Endometrial microvascular endothelial cells (primary cell): ENCODE measurements at regions not wholly inside any gene's neighbourhood (a gene's known extent, or its start where the extent isn't known, plus 50 kb on each side); places are given as distances from the start of the nearest gene placed in this dataset.
"Not testable (repeated sequence)": the region's sequence is repeated elsewhere in the genome, so short reads cannot be mapped to it uniquely, and the experiment has no call there.

Source experiments
- in situ Hi-C: cut with HindIII; loops from 2 replicates; pipeline ENCODE4 v1.10.0; 2017; ENCODE audit warnings: low sequenced_read_pairs, low pct_unique_long_range_greater_than_20kb; ENCODE audit errors: inconsistent ontology term

GRCh38 chr5:163832155-163832554, 326.7 kb downstream of the MAT2B start:
- in situ Hi-C loops, result no loop called here

GRCh38 chr5:163838738-163839137, 333.3 kb downstream of the MAT2B start:
- in situ Hi-C loops, result no loop called here

- in situ Hi-C loops, result no loop called here
Observed at GRCh38 chr5:163846512-163846911, 341.1 kb downstream of the MAT2B start.

- in situ Hi-C loops, result no loop called here
Observed at GRCh38 chr5:163855754-163856153, 350.3 kb downstream of the MAT2B start.

GRCh38 chr5:163861670-163862069, 356.3 kb downstream of the MAT2B start:
- in situ Hi-C loops, result no loop called here

GRCh38 chr5:163867324-163867723, 361.9 kb downstream of the MAT2B start:
- in situ Hi-C loops, result no loop called here

GRCh38 chr5:163867738-163868137, 362.3 kb downstream of the MAT2B start:
- in situ Hi-C loops, result no loop called here

- in situ Hi-C loops, result no loop called here
Observed at GRCh38 chr5:163869581-163869980, 364.2 kb downstream of the MAT2B start.

- in situ Hi-C loops, result no loop called here
Observed at GRCh38 chr5:163870441-163870840, 365.0 kb downstream of the MAT2B start.

- in situ Hi-C loops, result no loop called here
Observed at GRCh38 chr5:163874431-163874830, 369.0 kb downstream of the MAT2B start.

- in situ Hi-C loops, result not testable (repeated sequence)
Observed at GRCh38 chr5:163874912-163875311, 369.5 kb downstream of the MAT2B start.

- in situ Hi-C loops, result no loop called here
Observed at GRCh38 chr5:163877865-163878264, 372.4 kb downstream of the MAT2B start.

- in situ Hi-C loops, result no loop called here
Observed at GRCh38 chr5:163878490-163878889, 373.1 kb downstream of the MAT2B start.

GRCh38 chr5:163880302-163880701, 374.9 kb downstream of the MAT2B start:
- in situ Hi-C loops, result no loop called here

- in situ Hi-C loops, result no loop called here
Observed at GRCh38 chr5:163885117-163885516, 379.7 kb downstream of the MAT2B start.

GRCh38 chr5:163887854-163888253, 382.4 kb downstream of the MAT2B start:
- in situ Hi-C loops, result no loop called here

- in situ Hi-C loops, result no loop called here
Observed at GRCh38 chr5:163888366-163888765, 382.9 kb downstream of the MAT2B start.

- in situ Hi-C loops, result no loop called here
Observed at GRCh38 chr5:163889369-163889768, 383.9 kb downstream of the MAT2B start.

GRCh38 chr5:163890261-163890660, 384.8 kb downstream of the MAT2B start:
- in situ Hi-C loops, result no loop called here

GRCh38 chr5:163893281-163893680, 387.9 kb downstream of the MAT2B start:
- in situ Hi-C loops, result no loop called here

GRCh38 chr5:163894645-163895044, 389.2 kb downstream of the MAT2B start:
- in situ Hi-C loops, result no loop called here

- in situ Hi-C loops, result no loop called here
Observed at GRCh38 chr5:163898873-163899272, 393.5 kb downstream of the MAT2B start.
